Iris pigment epithelial cell (primary cell): ENCODE measurements at regions not wholly inside any gene's neighbourhood (a gene's known extent, or its start where the extent isn't known, plus 50 kb on each side); places are given as distances from the start of the nearest gene placed in this dataset.
"Not testable (repeated sequence)": the region's sequence is repeated elsewhere in the genome, so short reads cannot be mapped to it uniquely, and the experiment has no call there.

Experiments used
- DNase-seq: peaks from one replicate; pipeline ENCODE4 v3.0.0-alpha.2; 2011; ENCODE audit warnings: low read depth

DNA sequence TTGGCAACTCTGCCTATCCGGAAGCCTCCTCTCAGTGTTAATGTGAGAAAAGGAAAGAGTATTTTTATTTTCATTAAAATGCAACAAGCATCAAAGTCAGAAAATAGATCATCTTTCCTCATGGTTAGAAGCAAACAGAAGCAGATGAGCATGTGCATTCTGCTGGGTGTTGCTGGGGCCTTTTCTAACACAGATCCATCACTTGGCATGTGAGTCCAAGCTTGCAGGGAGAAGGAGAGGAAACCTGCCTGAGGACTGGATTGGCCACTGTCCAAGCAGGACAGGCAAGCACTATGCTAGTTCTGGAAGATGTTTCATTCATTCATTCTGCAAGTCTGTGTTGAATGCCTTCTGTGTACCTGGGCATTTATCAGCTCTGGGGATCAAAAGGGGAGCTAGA lies 348.7 kb upstream of the PCSK5 start:
- DNase-seq = no peak

DNA sequence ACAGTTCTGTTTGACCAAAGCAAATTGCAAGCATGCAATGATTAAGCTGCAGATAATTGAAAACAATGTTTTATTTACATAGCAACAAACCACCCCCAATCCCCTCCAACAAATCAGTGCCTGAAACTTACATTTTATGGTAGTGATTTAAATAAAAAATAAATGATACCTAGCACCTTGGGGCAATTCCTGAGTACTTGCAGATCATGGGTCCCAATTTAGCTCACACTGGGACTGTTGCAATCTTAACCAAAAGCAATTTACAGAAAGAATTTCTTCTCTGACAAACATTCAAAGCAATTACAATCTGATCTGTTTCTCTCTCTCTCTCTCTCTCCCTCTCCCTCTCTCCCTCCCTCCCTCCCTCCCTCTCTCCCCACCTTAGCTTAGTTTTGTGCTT lies 345.7 kb upstream of the PCSK5 start:
- no peak for DNase-seq

DNA sequence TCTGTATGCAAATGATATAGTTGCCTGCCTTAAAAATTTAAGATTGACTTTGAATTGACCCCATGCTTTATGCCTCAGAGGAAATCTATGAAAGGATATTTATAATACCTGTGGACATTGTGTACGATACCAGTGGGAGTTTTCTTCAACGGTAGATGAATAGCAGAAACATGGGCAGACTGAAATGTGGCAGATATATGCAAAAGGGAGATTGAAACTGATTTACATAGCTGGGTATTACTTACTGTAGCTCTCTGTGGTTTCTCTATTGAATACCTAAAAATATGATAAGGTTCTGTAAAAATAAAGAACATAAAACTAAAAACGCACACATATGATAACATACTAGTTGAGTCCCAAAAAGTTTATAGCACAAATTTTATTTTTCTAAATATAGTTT lies 345.2 kb upstream of the PCSK5 start:
- DNase-seq = no peak

DNA sequence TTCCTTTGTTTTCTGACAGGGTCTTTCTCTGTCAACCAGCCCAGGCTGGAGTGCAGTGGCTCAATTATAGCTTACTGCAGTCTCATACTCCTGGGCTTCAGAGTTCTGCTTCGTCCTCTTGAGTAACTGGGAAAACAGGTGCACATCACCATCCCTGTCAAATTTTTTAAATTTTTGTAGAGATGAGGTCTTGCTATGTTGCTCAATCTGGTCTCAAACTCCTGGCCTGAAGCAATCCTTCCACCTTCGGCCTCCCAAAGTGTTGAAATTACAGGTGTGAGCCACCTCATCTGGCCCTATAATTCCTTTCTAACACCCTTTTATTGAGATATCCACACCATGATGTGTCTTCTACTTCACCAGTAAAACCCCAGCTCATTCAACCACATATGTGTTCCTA lies 341.6 kb upstream of the PCSK5 start:
- no peak for DNase-seq

DNA sequence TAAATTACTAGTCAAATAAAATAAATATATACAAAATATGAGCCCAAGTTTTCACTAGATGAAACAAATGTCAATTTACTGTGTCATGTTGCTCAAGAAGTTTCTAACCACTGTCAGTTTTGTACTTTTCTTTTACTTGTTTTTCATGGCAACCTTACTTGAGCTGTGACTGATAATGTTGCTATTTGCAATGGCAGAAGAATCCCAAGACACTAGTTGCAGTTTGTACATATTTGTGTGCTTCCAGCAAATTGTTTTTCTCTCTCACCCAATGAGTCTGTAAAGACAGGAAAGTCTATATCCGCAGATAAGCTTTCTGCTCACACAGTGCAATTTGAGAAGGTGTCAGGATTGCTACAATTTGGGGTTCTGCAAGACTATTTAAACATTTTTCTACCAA lies 338.6 kb upstream of the PCSK5 start:
- peak; percentile 4 for DNase-seq

DNA sequence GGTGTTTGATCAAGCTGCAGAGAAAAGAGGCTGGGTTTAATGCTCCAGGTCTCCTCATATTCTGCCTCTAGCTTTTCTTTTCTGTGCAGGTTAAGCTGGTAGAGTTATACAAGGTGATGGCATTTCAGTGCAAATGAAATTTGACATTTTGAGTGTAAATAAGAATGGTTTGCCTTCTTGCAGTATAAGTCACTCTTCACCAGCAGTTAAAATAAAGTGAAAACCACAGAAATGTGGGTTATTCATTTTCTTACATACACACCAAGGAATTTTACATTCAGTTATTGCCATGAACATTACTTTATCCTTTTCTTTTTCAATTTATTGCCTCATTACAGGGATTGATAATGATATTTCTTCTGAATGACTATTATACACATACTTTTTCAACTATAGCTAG lies 337.5 kb upstream of the PCSK5 start:
- DNase-seq = peak; percentile 15

DNA sequence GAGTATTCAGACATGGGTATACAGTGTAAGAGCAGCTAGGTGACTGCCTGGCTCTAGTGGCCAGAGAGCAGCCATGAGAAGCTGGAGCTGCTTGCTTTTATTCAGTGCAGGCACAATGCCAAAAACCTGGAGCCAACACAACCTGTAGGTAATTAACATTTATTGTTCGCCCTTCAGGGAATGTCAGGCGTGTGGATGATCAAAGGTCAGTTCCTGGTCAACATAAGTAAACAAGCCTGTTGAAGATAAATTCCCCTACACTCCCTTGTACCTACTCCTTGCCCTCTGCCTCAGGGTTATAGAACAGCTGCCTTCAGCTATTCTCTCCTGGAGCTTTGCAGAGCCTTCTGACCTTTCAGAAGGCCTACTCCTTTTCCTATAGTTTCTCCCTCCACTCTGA lies 323.7 kb upstream of the PCSK5 start:
- DNase-seq = not testable (repeated sequence)

DNA sequence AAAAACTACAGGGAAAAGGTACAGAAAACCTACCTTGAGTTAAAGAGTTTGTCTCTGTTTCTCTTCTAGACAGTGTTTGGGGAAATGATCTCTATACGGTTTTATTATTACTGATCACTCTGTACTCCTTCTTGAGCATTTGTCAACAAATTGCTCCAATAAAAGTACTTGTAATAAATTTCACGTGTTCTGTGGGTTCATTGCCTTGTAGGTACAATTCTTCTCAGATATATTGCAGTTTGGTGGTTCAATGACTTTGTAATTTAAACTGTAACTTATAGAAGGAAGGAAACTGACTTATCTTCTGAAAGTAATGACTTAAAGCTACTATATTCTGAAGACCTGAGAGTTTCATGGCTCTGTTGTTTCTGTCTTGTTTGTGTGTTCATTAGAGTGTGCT lies 319.9 kb upstream of the PCSK5 start:
- DNase-seq = no peak

DNA sequence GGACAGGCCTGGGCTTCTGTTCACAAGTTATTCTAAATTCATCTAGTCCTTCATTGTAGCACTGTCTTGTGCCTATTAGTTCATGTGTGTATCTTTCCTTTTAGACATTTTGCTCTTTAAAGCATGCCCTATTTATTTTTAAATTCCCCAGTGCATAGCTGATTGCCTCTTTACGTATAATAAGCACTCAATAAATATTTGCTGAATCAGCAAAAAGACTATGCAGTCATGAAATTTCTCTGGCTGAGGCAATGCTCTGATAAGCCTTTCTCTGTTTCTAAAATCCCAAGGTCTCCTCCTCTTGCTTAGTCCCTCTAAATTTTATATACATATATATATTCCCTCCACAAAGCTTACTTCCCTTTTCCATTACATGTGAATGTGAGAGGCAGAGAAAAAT lies 315.9 kb upstream of the PCSK5 start:
- no peak for DNase-seq

DNA sequence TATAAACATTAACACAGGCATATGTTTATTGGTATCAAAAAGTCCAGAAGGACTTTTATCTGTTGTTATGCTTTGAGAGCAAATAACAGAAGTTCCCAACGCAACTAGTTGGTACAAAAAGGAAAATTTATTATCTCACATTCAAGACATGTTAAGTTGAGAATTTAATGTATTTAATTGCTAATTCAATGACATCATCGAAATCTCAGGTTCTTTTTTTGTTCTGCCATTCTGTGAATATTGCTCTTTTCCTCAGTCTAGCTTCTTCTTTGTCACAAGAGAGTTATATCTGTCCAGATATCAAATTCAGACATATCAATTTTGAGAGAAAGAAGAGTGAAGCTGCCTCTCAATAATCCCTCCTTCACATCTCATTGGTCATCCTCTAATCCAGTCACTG lies 307.6 kb upstream of the PCSK5 start:
- no peak for DNase-seq

DNA sequence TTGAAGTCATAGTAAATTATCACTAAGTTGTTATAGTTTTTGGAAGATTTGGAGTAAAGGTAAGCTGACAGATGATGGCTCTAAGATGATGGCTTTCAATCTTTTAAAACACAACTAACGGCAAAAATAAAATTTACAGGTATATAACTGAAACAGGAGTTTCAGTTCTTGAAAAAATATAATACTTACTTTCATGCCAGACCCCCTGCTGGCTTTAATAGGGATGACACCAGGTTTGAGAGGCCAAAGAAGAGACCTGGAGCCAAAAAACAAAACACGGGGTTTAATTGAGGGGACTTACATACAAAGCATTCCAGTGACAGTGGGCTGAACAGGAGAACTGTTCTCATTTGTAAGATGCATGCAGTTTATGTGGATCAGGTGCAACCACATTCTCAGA lies 301.7 kb upstream of the PCSK5 start:
- peak; percentile 2 for DNase-seq

DNA sequence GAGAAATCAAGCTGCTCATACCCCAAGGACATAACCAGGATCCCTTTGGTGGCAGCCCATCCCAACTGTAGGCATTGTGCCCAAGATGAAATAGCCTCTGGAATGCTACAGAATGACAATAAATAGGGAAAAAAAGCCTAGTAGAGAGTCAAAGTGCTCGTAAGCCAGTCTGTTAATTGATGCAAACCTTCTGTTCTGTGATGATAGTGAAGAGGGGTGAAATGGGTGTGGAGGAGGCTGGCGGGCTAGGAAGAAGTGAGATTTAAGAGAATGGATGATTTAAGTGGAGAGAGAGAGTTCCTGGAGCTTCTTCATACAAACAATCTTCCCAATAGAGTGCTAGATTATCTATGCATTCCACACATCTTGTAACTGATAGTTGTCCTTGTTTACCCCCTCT lies 301.0 kb upstream of the PCSK5 start:
- no peak for DNase-seq

DNA sequence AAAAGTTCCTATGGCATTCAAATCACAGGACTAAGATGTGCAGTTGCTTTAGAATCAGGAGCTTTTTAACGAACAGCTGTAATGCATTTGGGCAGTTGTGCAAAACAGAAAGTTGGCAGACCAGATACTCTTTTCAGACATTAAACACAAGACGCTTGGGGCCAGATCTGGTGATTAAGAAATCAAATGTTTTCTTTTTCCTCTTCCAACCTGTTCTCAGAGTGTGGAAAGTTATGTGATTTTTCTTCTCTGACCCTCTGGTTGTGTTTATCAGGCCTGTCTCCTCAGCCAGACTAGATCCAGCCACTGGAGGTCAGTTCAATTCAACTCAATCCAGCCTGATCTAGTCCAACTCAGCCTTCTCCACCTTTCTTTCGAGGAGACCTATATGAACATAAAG lies 298.5 kb upstream of the PCSK5 start:
- no peak for DNase-seq

DNA sequence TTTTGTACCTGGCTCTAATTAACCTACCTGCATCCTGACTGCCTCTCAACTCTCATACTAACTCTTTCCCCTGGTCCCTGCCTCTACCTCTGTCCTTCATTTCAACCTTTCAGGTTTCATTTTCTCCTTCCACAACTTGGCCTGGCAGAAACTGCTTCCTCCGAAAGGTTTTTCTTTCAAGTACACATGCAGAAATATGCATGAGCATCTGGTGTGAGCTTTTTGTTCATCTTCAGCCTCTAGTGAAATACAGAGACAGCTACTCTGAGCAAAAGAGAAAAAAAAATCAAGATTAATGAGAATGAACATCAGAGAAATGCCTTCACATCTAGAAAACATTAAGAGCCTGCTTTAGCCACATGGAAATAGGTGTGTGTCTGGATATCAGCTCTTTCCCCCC lies 297.9 kb upstream of the PCSK5 start:
- DNase-seq = no peak

DNA sequence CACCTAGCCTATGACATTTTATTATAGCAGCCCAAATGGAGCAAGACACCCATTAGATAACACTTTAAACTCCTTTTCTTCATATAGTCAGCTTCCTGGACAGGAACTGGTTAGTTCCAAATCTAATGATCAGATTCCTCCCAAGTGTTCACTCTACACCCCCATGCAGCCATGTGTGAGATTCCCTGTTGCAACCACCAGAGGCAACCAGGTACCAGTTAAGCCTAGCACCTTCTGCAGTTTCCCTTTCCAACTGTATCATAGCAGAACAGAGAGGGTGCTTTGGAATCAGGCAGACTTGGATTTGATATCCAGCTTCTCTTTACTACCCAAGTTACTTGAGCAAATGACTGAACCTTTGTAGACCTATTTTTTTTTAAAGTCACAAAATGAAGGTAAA lies 296.6 kb upstream of the PCSK5 start:
- DNase-seq = no peak

DNA sequence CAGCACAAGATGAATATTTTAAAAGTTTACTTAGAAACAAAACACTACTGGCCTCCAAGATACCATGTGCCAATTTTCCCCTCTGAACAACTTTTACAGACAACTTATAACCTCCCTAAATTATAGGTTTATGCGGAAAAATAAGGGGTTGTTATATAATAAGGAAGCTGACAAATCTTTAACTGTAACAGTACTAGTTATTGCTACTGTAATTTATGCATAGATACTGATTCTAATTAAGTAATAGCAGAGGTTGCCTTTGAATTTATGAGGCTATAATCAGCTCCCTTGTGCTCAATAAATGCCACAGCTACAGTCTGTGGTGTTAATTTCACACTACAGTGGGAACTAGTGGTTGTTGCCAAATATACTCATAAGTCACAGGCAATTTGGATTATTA lies 291.3 kb upstream of the PCSK5 start:
- DNase-seq = no peak

DNA sequence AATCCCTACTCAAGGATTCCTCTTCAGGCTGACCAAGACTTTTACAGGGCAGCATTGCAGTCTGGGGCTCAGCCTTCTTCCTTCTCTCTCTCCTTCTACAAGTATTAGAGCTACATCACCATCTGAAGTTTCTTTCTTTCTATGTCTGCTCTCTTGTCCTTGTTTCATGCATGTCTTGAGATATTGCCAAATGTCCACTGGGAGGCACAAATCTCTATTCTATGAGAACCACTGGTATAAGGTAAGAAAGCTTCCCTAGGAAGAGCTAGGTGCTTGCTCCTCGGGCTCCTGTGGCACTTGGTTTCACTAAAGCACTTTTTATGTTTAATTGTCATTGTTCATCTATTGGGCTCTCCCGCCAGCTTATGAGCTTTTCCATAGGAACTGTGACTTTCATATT lies 289.2 kb upstream of the PCSK5 start:
- DNase-seq = no peak

DNA sequence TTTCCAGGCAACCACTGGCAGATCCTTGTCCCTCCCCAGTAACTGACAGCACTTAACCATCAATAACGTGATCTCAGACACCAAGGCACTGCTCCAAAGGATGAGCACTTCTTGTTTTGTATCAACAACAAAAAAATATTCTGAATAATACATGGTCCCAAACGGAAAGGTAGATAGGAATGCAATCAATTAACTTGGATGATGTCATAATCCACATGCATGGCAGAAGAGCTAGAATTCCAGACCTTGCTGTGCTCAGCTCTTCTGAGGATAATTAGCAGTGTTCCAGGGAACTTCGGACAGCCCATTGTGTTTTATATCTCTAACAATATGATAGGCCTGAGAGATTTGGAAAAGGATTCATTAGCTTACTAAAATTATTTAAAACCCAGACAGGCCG lies 288.4 kb upstream of the PCSK5 start:
- DNase-seq = no peak

DNA sequence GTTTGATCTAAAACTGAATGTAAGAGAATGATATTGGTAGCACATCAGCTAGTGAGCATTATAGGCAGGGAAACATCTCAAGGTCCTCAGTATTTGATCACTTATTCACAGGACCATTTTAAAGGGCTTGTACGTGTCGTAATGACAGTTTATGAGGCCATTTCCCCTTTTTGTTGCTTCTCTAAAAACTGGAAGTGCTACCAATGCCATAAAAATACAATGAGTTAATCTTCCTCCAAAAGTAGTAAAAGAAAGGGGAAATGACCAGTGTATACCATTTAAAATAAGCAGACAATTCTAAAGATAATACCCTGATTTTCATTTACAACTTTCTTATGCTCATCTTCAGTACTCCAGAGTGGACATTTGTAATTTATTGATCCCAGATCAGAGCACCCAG lies 285.8 kb upstream of the PCSK5 start:
- DNase-seq = no peak

DNA sequence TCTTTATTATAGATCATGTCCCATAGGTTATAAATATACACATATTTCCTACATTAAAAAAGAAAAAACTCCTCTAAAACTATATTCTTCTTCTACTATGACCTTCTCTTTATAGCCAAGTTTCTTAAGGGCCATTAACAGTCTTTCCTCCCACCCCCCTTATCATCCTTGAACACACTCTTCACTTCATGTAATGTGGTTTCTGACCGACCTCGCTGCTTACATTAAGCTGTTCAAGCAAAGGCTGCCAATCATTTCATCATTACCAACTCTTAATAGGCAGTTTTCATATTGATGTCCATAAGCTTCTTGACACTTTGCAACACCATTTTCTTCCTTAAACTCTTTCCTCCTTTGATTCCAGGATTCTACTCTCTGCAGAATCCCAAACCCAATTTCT lies 283.0 kb upstream of the PCSK5 start:
- DNase-seq = no peak

DNA sequence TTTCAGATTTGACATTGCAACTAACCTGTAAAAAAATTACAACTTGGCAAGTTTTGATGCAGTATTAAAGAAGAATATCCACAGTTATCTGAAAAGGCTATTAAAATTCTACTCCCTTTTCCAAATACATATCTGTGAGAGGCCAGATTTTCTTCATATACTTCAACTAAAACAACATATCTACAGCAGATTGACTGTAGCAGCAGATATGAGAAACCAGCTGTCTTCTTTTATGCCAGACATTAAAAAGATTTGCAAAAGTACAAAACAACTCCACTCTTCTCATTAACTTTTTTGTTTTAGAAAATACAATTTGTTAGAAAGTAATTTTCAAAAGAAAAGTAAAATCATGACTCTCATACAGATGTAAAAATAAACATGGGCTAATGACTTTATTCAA lies 281.1 kb upstream of the PCSK5 start:
- no peak for DNase-seq

DNA sequence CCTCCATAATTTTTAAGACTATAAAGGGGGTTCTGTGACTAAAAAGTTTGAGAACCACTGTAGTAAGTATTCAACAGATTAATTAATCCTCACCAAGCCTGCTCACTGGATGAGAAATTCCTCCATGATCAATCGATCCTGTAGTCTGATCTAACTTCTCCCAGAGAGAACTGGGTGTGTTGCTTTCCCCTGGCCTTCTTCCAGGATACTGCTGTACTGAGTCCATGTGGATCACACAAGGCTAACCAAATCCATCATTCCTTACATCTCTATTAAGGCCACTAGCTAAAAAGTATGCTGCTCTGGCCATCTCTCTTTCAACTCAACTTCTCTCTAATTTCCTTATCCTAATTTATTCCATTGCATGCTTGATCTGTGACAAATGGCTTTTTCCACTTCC lies 280.2 kb upstream of the PCSK5 start:
- DNase-seq = no peak

DNA sequence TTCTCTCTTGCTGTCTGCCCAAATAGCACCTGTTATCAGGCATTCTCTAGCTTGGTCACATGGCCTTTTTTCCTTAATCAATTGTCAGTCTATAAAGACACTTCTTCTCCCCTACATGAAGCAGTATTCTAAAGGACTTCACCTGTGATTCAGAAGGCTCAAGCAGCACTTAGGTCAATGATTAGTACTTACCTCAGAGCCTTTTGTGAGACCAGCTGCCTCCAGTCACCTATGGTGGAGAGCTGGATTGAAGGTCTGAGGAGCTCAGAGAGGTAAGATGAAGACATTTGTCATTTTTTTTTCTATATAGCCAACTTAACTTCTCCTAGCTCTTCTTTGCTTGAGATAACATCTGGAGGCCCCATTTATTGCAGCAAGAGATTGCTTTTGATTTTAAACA lies 278.3 kb upstream of the PCSK5 start:
- DNase-seq = no peak

DNA sequence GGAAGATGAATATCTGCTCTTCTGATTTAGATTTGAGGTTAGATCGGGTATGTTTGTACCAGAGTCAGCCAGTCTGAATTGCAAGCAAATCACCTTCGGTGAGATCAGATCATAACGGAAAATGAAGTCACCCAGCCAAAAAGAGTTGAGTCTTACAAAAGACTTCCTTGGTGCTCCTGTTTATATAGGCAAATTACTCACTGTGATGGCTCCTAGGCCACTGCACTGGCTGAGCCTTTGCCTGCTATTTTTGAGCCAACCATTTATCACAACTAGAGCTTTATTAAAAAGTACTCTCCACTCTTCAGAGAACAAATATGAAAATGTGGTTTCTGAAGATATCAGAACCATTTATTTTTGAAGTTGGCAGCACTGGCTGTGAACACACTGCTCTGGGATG lies 277.7 kb upstream of the PCSK5 start:
- no peak for DNase-seq

DNA sequence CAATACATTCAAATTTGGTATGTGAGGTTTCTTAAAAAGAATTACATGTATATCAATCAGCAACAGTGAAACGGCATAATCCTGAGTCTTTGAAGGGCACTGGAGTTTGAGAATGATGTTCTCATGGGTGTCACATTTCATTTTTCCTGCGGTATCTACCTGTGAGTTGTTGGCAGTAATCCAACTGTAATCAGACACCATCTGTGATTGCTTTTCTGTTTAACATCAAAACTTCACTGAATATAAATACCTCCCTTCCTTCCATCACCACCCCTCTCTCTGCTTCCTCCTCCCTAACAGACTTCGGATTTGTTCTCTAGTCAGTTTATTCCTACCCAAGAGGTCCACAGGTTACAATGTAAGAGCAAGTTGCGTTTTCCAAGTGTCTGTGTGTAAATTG lies 275.2 kb upstream of the PCSK5 start:
- no peak for DNase-seq

DNA sequence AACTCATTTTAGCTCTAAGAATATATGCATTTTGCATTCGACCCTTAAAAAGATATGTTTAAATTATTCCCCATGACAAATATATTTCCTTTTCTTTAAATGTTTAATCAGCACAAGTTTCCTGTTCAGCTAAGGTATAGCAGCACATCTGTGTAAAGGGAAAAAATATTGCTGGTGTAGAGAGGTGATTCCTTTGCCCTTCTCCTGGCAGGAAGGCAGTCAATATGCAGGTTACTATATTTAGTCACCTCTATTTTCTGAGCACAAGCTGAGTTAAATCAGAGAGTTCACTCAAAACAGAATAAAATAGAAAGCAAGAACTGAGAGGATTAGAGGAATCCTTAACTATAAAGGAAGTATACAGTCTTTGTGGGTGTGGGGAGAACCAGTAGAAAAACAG lies 274.4 kb upstream of the PCSK5 start:
- DNase-seq = no peak
